Endothelial cell of umbilical vein (primary cell): ENCODE measurements at regions not wholly inside any gene's neighbourhood (a gene's known extent, or its start where the extent isn't known, plus 50 kb on each side); places are given as distances from the start of the nearest gene placed in this dataset.

Experiments
- BruUV-seq: library from RNA; stranded (reverse); fragments of 400-500 nt; replicated peaks from 2 replicates; lab custom pipeline; 2021; lab: Mats Ljungman, UMichigan
- CTCF ChIA-PET: fragments of 300-600, 350-600 bp; sonication (Branson Sonifier 250); formaldehyde crosslinking; loops from one replicate; lab custom pipeline; 2021; ENCODE audit warnings: antibody characterized with exemption, inconsistent platforms; lab: Charles Lee
- POLR2A ChIA-PET: fragments of 300-600, 350-600 bp; sonication (Branson Sonifier 250); formaldehyde crosslinking; loops from one replicate; lab custom pipeline; 2021; ENCODE audit warnings: antibody characterized with exemption, inconsistent platforms; lab: Charles Lee
- DNase-seq: peaks from one replicate; pipeline ENCODE4 v3.0.0-alpha.2; 2011; ENCODE audit warnings: low read depth, low spot score
- FAIRE-seq: peaks from 2 replicates; lab custom pipeline; 2011; peaks lifted over from hg19 to GRCh38; lab: Jason Lieb, UNC
- H2AFZ ChIP-seq: 2 replicates; pipeline ENCODE4 v1.6.0; 2012; ENCODE audit warnings: low read depth, low read length, control low read depth, inconsistent platforms
- H3K27ac ChIP-seq: 2 replicates; pipeline ENCODE4 v1.5.1; 2011; ENCODE audit warnings: low read depth, mild to moderate bottlenecking, control low read depth, low read length, moderate library complexity; ENCODE audit not compliant: insufficient read depth
- H3K27me3 ChIP-seq, 2 experiments: 2 replicates each; pipeline versions ENCODE4 v1.6.0 to v1.6.1; 2011; ENCODE audit warnings: low read length in 2 of 2, mixed read lengths in 1 of 2; ENCODE audit not compliant: control insufficient read depth in 2 of 2, insufficient read depth in 2 of 2
- H3K36me3 ChIP-seq, 2 experiments: 2 replicates in 1 of 2; 3 replicates in 1 of 2; pipeline ENCODE4 v1.5.1; 2011; ENCODE audit warnings: low read length in 2 of 2, mild to moderate bottlenecking in 1 of 2, moderate library complexity in 1 of 2; ENCODE audit not compliant: control insufficient read depth in 2 of 2, insufficient read depth in 2 of 2; ENCODE audit errors: extremely low read depth in 1 of 2
- H3K4me1 ChIP-seq: 3 replicates; pipeline ENCODE4 v1.5.1; 2011; ENCODE audit warnings: mild to moderate bottlenecking, low read length; ENCODE audit not compliant: control insufficient read depth, insufficient read depth; ENCODE audit errors: extremely low read depth
- H3K4me2 ChIP-seq: 2 replicates; pipeline ENCODE4 v1.6.1; 2011; ENCODE audit warnings: low read length, control low read depth, mixed read lengths; ENCODE audit not compliant: insufficient read depth
- H3K4me3 ChIP-seq, 3 experiments: fragments of 200-600 bp in 1 of 3; sonication (generic), shearing (Covaris generic) in 1 of 3; replicated peaks in 1 of 3; 2 replicates each; pipeline ENCODE4 v1.5.1; 2011 to 2016; ENCODE audit warnings: control low read depth in 3 of 3, low read length in 3 of 3, mild to moderate bottlenecking in 2 of 3, inconsistent platforms in 1 of 3, low read depth in 1 of 3, moderate library complexity in 1 of 3; ENCODE audit not compliant: insufficient read depth in 1 of 3
- H3K79me2 ChIP-seq: 2 replicates; pipeline ENCODE4 v1.6.0; 2012; ENCODE audit warnings: low read length, inconsistent platforms; ENCODE audit not compliant: control insufficient read depth, insufficient read depth
- H3K9ac ChIP-seq: replicated peaks from 2 replicates; pipeline ENCODE3; 2011; ENCODE audit warnings: low read length, control low read depth; ENCODE audit not compliant: insufficient read depth; ENCODE audit errors: extremely low read depth
- H3K9me1 ChIP-seq: replicated peaks from 3 replicates; pipeline ENCODE4 v1.6.0; 2011; ENCODE audit warnings: mild to moderate bottlenecking, low read length; ENCODE audit not compliant: control insufficient read depth, insufficient read depth; ENCODE audit errors: extremely low read depth
- H3K9me3 ChIP-seq: replicated peaks from 2 replicates; pipeline ENCODE4 v1.5.1; 2012; ENCODE audit warnings: low read length, inconsistent platforms; ENCODE audit not compliant: control insufficient read depth, insufficient read depth
- H4K20me1 ChIP-seq: replicated peaks from 2 replicates; pipeline ENCODE3; 2011; ENCODE audit warnings: mild to moderate bottlenecking, low read length; ENCODE audit not compliant: control insufficient read depth, insufficient read depth; ENCODE audit errors: extremely low read depth
- CTCF ChIP-seq, 2 donors: IDR thresholded peaks; 1 replicate in 1 of 2; 2 replicates in 1 of 2; pipeline ENCODE4 v1.5.1; 2011; ENCODE audit warnings: low read length in 2 of 2, mild to moderate bottlenecking in 2 of 2, moderate library complexity in 2 of 2, control low read depth in 1 of 2, inconsistent platforms in 1 of 2, low read depth in 1 of 2; ENCODE audit not compliant: insufficient read depth in 1 of 2; ENCODE audit errors: extremely low read depth in 1 of 2
- EZH2 ChIP-seq: IDR thresholded peaks from 2 replicates; pipeline ENCODE4 v1.6.1; 2012; ENCODE audit warnings: borderline replicate concordance, low read depth, mild to moderate bottlenecking, moderate library complexity, low read length, inconsistent platforms; ENCODE audit not compliant: severe bottlenecking
- FOS ChIP-seq: IDR thresholded peaks from 2 replicates; pipeline ENCODE4 v1.6.1; 2011; ENCODE audit warnings: mild to moderate bottlenecking, low read length, moderate library complexity, borderline replicate concordance; ENCODE audit not compliant: insufficient read depth
- GATA2 ChIP-seq: IDR thresholded peaks from 2 replicates; pipeline ENCODE4 v1.7.0; 2011; ENCODE audit warnings: low read depth, mild to moderate bottlenecking, moderate library complexity, mixed read lengths, low read length; ENCODE audit not compliant: insufficient read length, insufficient read depth
- JUN ChIP-seq: IDR thresholded peaks from 2 replicates; pipeline ENCODE4 v1.6.1; 2011; ENCODE audit warnings: borderline replicate concordance, low read depth; ENCODE audit not compliant: insufficient read length, insufficient read depth
- MAX ChIP-seq: IDR thresholded peaks from 2 replicates; pipeline ENCODE4 v1.6.1; 2011; ENCODE audit not compliant: insufficient read depth, insufficient read length
- MYC ChIP-seq: IDR thresholded peaks from one replicate; pipeline ENCODE4 v1.6.1; 2011; ENCODE audit warnings: mild to moderate bottlenecking, low read depth, low read length
- POLR2A ChIP-seq: IDR thresholded peaks from 2 replicates; pipeline ENCODE4 v1.6.1; 2012; ENCODE audit warnings: low read depth, mild to moderate bottlenecking, control low read depth, low read length
- POLR2AphosphoS5 ChIP-seq: IDR thresholded peaks from 2 replicates; pipeline ENCODE4 v1.6.1; 2012; ENCODE audit warnings: low read depth, mild to moderate bottlenecking, control low read depth, low read length, moderate library complexity; ENCODE audit not compliant: insufficient read depth
- dilution Hi-C: fragments of 300-500 bp; cut with MboI; formaldehyde crosslinking; loops from one replicate; pipeline ENCODE4 v1.15.0; 2019; ENCODE audit warnings: low sequenced_read_pairs; ENCODE audit not compliant: extremely low pct_ligation_motif_present
- intact Hi-C: fragments of 100-400 bp; cut with micrococcal nuclease; formaldehyde crosslinking; loops from one replicate; pipeline ENCODE4 v1.10.0; 2022

- H3K27ac ChIP-seq: no peak overlapping the region
- H3K4me2 ChIP-seq: no peak overlapping the region
- no peaks in the 10 kb centered on the region for H3K9me1 ChIP-seq
- no peak for DNase-seq
- H3K36me3 ChIP-seq: no peaks in the 10 kb centered on the region
- no peaks in the 10 kb centered on the region for H3K27me3 ChIP-seq
- no peaks in the 10 kb centered on the region for H3K4me1 ChIP-seq
- H3K4me3 ChIP-seq: no peak overlapping the region
- ChIA-PET POLR2A (no interaction called here), CTCF (no interaction called here)
- no peak for FAIRE-seq
- dilution Hi-C loops (no loop called here), intact Hi-C loops (no loop called here)
- H2AFZ ChIP-seq: no peak overlapping the region
- no peak for TF ChIP-seq EZH2
- TF ChIP-seq POLR2AphosphoS5: no peak
- no peak for TF ChIP-seq FOS
- TF ChIP-seq MAX: no peak
- TF ChIP-seq MYC: no peak
- no peak for TF ChIP-seq CTCF (IDR thresholded peaks at IDR 0.05; ENCODE audit: extremely low read depth in 1 of 2, insufficient read depth in 1 of 2, low read depth in 1 of 2, low read length in 2 of 2)
- TF ChIP-seq JUN: no peak
- TF ChIP-seq GATA2: no peak
- no peak for TF ChIP-seq POLR2A
- H4K20me1 ChIP-seq: no peaks in the 10 kb centered on the region
- H3K9ac ChIP-seq: no peak overlapping the region
- H3K79me2 ChIP-seq: no peaks in the 10 kb centered on the region
- no TSS peak for BruUV-seq
- no peaks in the 10 kb centered on the region for H3K9me3 ChIP-seq
Measured at GRCh38 chr13:72160977-72161376, 294.0 kb upstream of the DACH1 start.
